ENCODE measurements at regions not wholly inside any gene's neighbourhood (a gene's known extent, or its start where the extent isn't known, plus 50 kb on each side); places are given as distances from the start of the nearest gene placed in this dataset.

DNA sequence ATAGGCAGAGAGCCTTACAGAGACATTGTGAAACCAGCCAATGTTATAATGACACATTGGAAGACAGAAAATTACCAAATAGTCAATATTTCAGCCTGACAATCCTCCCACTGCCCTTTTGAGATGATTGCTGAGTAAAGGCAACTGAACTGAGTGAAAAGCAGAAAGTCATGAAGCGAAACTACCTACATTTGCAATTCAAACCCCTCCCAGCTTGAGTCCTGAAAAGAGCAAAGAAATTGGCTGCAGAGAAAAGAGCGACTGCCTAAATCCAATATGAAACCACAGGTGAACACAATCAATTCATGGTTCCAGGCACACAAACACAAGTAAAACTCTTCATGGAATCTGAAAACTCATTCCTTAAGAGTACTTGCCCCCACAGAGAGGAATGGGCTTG is 143.4 kb upstream of the CHRM3 start:
- TF ChIP-seq, protein P1, sequence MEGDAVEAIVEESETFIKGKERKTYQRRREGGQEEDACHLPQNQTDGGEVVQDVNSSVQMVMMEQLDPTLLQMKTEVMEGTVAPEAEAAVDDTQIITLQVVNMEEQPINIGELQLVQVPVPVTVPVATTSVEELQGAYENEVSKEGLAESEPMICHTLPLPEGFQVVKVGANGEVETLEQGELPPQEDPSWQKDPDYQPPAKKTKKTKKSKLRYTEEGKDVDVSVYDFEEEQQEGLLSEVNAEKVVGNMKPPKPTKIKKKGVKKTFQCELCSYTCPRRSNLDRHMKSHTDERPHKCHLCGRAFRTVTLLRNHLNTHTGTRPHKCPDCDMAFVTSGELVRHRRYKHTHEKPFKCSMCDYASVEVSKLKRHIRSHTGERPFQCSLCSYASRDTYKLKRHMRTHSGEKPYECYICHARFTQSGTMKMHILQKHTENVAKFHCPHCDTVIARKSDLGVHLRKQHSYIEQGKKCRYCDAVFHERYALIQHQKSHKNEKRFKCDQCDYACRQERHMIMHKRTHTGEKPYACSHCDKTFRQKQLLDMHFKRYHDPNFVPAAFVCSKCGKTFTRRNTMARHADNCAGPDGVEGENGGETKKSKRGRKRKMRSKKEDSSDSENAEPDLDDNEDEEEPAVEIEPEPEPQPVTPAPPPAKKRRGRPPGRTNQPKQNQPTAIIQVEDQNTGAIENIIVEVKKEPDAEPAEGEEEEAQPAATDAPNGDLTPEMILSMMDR (IDR thresholded peaks at IDR 0.05; ENCODE audit: borderline replicate concordance, extremely low read depth, low read length, poor library complexity, severe bottlenecking) = no peak
- no peak for TF ChIP-seq EZH2 (IDR thresholded peaks at IDR 0.05; ENCODE audit: borderline replicate concordance, low read depth, low read length, severe bottlenecking)

Measured in DND-41 (cell line).